Breast epithelium (tissue), 3 donors: ENCODE measurements at regions not wholly inside any gene's neighbourhood (a gene's known extent, or its start where the extent isn't known, plus 50 kb on each side); places are given as distances from the start of the nearest gene placed in this dataset.

ENCODE experiments used
- POLR2A ChIP-seq: fragments of 450-650 bp; IDR thresholded peaks from one replicate; pipeline ENCODE4 v1.6.1; 2016; ENCODE audit warnings: antibody characterized with exemption, mild to moderate bottlenecking, moderate library complexity
- POLR2AphosphoS5 ChIP-seq, 3 donors: sonication (generic); formaldehyde crosslinking; IDR thresholded peaks; one replicate each; pipeline ENCODE4 v1.6.1; 2017; ENCODE audit warnings: antibody characterized with exemption in 3 of 3
- TF ChIP-seq, protein P1 (sequence below), 3 donors: fragments of 450-650 bp; IDR thresholded peaks; one replicate each; pipeline ENCODE4 v1.5.1; 2016 to 2017; ENCODE audit warnings: antibody characterized with exemption in 3 of 3, mild to moderate bottlenecking in 3 of 3, moderate library complexity in 3 of 3

DNA sequence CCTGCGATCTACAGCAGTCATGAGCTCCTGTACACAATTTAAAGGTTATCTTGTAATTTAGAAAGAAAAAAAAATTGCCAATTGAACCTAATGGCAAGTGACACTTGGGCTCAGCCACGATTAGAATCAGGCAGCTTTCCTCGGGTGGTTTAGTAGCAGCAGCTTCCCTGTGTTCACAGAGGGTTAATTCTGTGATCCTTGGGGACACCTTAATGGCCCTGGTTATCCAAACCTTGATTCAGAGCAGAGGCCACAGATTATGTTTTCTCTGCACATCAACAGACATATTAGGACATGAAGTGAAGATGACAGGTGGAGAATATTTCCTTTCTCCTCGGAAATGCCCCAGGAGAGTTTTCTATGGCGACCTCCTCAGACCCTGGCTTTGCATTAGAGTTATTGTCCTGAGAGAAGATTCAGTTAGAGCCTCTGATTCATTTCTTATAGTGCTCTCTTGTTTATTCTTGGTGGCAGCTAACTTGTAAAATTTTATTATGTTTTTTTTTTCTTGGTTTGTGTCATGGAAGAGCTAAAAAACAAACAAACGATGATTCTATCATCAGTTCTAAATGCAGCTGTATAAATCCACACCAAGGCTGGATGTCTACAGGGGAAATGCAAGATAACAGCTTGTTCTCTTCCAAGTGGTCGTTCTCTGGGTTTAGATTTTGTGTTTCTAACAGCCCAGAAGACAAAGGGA, 351.2 kb upstream of the DYNLRB2 start:
- TF ChIP-seq, protein P1, sequence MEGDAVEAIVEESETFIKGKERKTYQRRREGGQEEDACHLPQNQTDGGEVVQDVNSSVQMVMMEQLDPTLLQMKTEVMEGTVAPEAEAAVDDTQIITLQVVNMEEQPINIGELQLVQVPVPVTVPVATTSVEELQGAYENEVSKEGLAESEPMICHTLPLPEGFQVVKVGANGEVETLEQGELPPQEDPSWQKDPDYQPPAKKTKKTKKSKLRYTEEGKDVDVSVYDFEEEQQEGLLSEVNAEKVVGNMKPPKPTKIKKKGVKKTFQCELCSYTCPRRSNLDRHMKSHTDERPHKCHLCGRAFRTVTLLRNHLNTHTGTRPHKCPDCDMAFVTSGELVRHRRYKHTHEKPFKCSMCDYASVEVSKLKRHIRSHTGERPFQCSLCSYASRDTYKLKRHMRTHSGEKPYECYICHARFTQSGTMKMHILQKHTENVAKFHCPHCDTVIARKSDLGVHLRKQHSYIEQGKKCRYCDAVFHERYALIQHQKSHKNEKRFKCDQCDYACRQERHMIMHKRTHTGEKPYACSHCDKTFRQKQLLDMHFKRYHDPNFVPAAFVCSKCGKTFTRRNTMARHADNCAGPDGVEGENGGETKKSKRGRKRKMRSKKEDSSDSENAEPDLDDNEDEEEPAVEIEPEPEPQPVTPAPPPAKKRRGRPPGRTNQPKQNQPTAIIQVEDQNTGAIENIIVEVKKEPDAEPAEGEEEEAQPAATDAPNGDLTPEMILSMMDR (IDR thresholded peaks at IDR 0.05): no peak
- TF ChIP-seq POLR2AphosphoS5 (IDR thresholded peaks at IDR 0.05) (no peak), POLR2A (no peak)
